ENCODE measurements at regions not wholly inside any gene's neighbourhood (a gene's known extent, or its start where the extent isn't known, plus 50 kb on each side); places are given as distances from the start of the nearest gene placed in this dataset.

DNA sequence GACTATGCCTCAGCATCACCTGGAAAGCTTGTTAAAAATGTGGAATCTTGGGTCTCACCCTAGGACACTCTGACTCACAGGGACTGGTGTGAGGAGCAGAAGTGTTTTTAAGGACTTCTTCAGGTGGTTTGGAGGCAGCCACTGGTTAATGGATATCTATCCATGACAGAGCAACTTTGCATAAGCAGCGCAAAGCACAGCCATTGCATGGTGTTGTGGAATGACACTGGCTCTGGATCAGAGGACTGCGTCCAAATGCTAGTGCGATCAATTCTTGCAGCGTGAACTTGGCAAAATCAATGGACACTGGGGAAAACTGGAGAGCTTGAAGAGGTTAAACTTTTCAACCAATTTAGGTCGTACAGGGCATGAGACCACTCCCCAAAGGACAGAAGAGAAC is 116.8 kb upstream of the FAM78B start:
- 64 to 68% methylated on average over 5 of the region's 5 CpGs for WGBS, 2 donors
- H3K9me3 ChIP-seq = no peaks in the 10 kb centered on the region
- no peaks in the 10 kb centered on the region for H3K4me1 ChIP-seq
- DNase-seq = no peak
- H3K36me3 ChIP-seq = no peaks in the 10 kb centered on the region
- intact Hi-C loops (cut with DNase I) = no loop called here
- H3K4me3 ChIP-seq = no peak overlapping the region
- no peak for ATAC-seq
- H3K27ac ChIP-seq = no peak overlapping the region
- H3K27me3 ChIP-seq = no peaks in the 10 kb centered on the region
- no peak for FAIRE-seq
- TF ChIP-seq CTCF (IDR thresholded peaks at IDR 0.05) = no peak

DNA sequence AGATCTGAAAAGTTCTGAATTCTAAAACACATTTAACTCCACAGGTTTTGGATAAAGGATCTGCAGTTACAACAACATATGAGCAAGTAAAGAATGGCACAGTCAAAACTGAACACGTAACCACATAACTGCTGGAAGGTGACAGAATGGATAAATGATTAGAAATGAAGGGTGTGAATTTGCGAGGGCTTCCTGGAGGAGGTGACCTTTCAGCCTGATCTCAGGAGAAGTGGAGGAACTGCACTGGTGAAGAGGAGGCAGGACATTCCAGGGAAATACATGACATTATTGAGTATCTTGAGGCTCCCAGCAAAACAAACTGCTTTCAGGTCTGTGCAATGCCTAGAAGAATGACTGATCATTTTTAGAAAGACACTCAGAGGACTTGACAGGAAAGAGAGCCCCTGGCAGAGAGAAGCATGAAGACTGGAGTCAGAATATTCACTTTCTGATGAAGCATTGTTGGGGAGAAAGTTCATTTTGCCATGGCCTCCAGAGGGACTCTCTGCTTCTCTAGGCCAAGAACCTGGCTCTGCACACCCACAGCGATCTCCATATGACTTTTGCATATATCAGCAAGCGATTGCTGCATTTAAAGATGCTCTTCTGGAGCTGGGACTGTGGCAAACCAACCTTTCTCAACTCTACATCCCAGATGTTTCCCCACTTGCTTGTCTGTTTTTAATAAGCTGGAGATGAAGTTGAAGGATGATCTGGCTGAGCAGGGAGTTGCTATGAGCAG is 122.7 kb upstream of the FAM78B start:
- no peak overlapping the region for H3K27ac ChIP-seq
- H3K36me3 ChIP-seq = no peaks in the 10 kb centered on the region
- no peaks in the 10 kb centered on the region for H3K4me1 ChIP-seq
- DNase-seq (no peak), FAIRE-seq (no peak), ATAC-seq (no peak)
- TF ChIP-seq CTCF (IDR thresholded peaks at IDR 0.05) = no peak
- no peaks in the 10 kb centered on the region for H3K27me3 ChIP-seq
- WGBS, 2 donors = 71 to 73% methylated on average over 4 of the region's 4 CpGs
- no peak overlapping the region for H3K4me3 ChIP-seq
- no peaks in the 10 kb centered on the region for H3K9me3 ChIP-seq
- intact Hi-C loops (cut with DNase I) = no loop called here

DNA sequence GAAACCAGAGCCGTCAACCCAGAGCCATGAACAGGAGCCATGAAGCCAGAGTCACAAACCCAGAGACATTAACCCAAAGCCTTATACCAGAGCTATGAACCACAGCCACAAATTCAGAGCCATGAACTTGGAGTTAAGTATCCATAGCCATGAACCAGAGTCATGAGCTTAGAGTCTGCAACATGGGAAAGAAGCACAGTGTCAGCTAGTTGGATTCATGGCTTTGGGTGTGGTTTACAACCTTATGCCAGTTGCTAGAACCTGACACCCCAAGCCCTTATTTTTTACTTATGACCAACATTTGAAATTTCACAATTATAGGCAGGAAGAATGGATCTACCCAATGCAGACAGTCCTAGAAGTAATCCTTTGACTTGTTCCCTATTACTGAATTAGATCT is 128.9 kb upstream of the FAM78B start:
- FAIRE-seq (no peak), DNase-seq (no peak), ATAC-seq (no peak)
- H3K36me3 ChIP-seq = no peaks in the 10 kb centered on the region
- H3K27me3 ChIP-seq = no peaks in the 10 kb centered on the region
- no peak overlapping the region for H3K4me3 ChIP-seq
- intact Hi-C loops (cut with DNase I) = no loop called here
- TF ChIP-seq CTCF (IDR thresholded peaks at IDR 0.05) = no peak
- 72 to 84% methylated on average over 1 of the region's 1 CpG for whole genome bisulfite sequencing, 2 donors
- H3K9me3 ChIP-seq = no peaks in the 10 kb centered on the region
- H3K4me1 ChIP-seq = no peaks in the 10 kb centered on the region
- no peak overlapping the region for H3K27ac ChIP-seq

GRCh38 chr1:166297993-166298392 is 131.2 kb upstream of the FAM78B start:
- no peak overlapping the region for H3K4me3 ChIP-seq
- H3K27ac ChIP-seq = no peak overlapping the region
- H3K36me3 ChIP-seq = no peaks in the 10 kb centered on the region
- ATAC-seq (no peak), DNase-seq (no peak), FAIRE-seq (no peak)
- H3K27me3 ChIP-seq = no peaks in the 10 kb centered on the region
- TF ChIP-seq CTCF (IDR thresholded peaks at IDR 0.05) = no peak
- no peaks in the 10 kb centered on the region for H3K9me3 ChIP-seq
- H3K4me1 ChIP-seq = no peaks in the 10 kb centered on the region
- intact Hi-C loops (cut with DNase I) = no loop called here
- WGBS, 2 donors = 60 to 88% methylated on average over 1 of the region's 1 CpG

DNA sequence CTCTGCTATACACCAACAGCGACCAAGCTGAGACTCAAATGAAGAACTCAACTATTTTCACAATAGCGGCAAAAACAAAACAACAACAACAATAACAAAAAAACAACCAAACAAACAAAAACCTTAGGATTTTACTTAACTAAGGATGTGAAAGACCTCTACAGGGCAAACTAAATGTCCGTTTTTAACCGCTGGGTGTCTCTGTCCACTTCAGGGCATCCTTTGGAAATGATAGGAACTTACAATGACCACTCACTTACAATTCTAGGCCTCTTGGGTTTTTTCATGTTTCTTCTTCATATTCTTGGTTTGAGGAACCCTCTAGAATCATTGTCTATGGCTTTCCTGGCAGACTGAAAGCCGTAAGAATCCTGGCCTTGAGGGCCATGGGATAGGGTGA is 134.0 kb upstream of the FAM78B start:
- DNase-seq (no peak), ATAC-seq (no peak), FAIRE-seq (no peak)
- TF ChIP-seq CTCF (IDR thresholded peaks at IDR 0.05) = no peak
- intact Hi-C loops (cut with DNase I) = no loop called here
- no peak overlapping the region for H3K27ac ChIP-seq
- no peaks in the 10 kb centered on the region for H3K36me3 ChIP-seq
- WGBS, 2 donors = 86 to 87% methylated on average over 5 of the region's 5 CpGs
- no peaks in the 10 kb centered on the region for H3K9me3 ChIP-seq
- H3K27me3 ChIP-seq = no peaks in the 10 kb centered on the region
- H3K4me3 ChIP-seq = no peak overlapping the region
- H3K4me1 ChIP-seq = no peaks in the 10 kb centered on the region

Data from pancreas (tissue), 10 donors.